IMR-90 (cell line): ENCODE measurements at regions not wholly inside any gene's neighbourhood (a gene's known extent, or its start where the extent isn't known, plus 50 kb on each side); places are given as distances from the start of the nearest gene placed in this dataset.

Experiments
- CEBPB ChIP-seq: IDR thresholded peaks from 2 replicates; pipeline ENCODE4 v1.6.1; 2012; ENCODE audit warnings: low read depth, low read length, improper control_type of control experiment
- CTCF ChIP-seq: conservative IDR thresholded peaks from 2 replicates; pipeline ENCODE4 v1.5.1; 2012; ENCODE audit warnings: mild to moderate bottlenecking, low read depth, low read length, improper control_type of control experiment
- FOS ChIP-seq: fragments of 150-350 bp; IDR thresholded peaks from 2 replicates; pipeline ENCODE4 v1.6.1; 2016; ENCODE audit warnings: low read depth, low read length
- MAZ ChIP-seq: IDR thresholded peaks from 2 replicates; pipeline ENCODE4 v1.6.1; 2012; ENCODE audit warnings: low read depth, mild to moderate bottlenecking, low read length, improper control_type of control experiment, moderate library complexity, borderline replicate concordance
- POLR2A ChIP-seq: IDR thresholded peaks from 2 replicates; pipeline ENCODE4 v1.6.1; 2012; ENCODE audit warnings: mild to moderate bottlenecking, low read depth, low read length
- RAD21 ChIP-seq: IDR thresholded peaks from 2 replicates; pipeline ENCODE4 v1.6.1; 2012; ENCODE audit warnings: low read length, improper control_type of control experiment
- RCOR1 ChIP-seq: IDR thresholded peaks from 2 replicates; pipeline ENCODE4 v1.6.1; 2012; ENCODE audit warnings: mild to moderate bottlenecking, low read length, improper control_type of control experiment; ENCODE audit not compliant: insufficient replicate concordance
- RFX5 ChIP-seq: IDR thresholded peaks from 2 replicates; pipeline ENCODE4 v1.8.0; 2012; ENCODE audit warnings: low read depth, mild to moderate bottlenecking, low read length, moderate library complexity
- USF2 ChIP-seq: fragments of 150-350 bp; IDR thresholded peaks from 2 replicates; pipeline ENCODE4 v1.6.1; 2017; ENCODE audit warnings: mild to moderate bottlenecking, antibody characterized with exemption, low read length, low read depth

DNA sequence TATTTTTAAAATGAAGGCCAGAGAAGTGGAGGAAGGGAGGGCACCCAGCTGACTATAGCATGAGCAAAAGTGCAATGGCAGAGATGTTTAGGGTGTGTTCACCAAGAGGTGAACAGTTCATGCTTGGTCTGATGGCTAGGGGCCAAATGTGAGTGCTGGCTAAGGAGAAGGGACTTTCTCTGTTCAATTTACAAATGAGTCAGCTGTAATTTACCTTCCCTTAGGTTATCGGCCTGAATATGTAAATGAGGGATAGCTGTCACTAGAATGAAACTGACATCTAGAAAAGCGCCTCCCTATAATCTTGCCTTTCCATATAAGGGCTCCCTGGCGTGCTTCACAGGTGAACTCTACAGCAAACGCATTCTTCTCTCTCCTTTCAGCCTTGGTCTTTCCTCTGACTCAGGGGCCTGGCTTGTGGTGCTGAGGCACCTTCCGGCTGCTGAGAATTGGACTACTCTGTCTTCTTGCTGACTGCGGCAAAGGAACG lies 114.7 kb upstream of the BACH2 start:
- TF ChIP-seq USF2 (no peak), CTCF (no peak), POLR2A (no peak), RCOR1 (no peak), CEBPB (no peak), FOS (no peak), MAZ (no peak), RAD21 (no peak), RFX5 (no peak)
